CD14-positive monocyte (primary cell): ENCODE measurements at regions not wholly inside any gene's neighbourhood (a gene's known extent, or its start where the extent isn't known, plus 50 kb on each side); places are given as distances from the start of the nearest gene placed in this dataset.

ENCODE experiments used
- DNase-seq, 3 donors: peaks; one replicate each; pipeline ENCODE4 v3.0.0-alpha.2; 2011 to 2022
- H2AFZ ChIP-seq: 2 replicates; pipeline ENCODE4 v1.6.0; 2012; ENCODE audit warnings: mild to moderate bottlenecking, low read depth, low read length, inconsistent platforms; ENCODE audit not compliant: insufficient read depth, poor library complexity, severe bottlenecking
- H3K27ac ChIP-seq, 2 donors: 1 replicate in 1 of 2; 2 replicates in 1 of 2; pipeline ENCODE4 v1.5.1; 2012 to 2013; ENCODE audit warnings: low read length in 2 of 2, control low read depth in 1 of 2, inconsistent platforms in 1 of 2, low read depth in 1 of 2, mild to moderate bottlenecking in 1 of 2
- H3K27me3 ChIP-seq, 2 donors: one replicate each; pipeline versions ENCODE4 v1.6.0 to v1.6.1; 2011 to 2013; ENCODE audit warnings: low read length in 2 of 2; ENCODE audit not compliant: control insufficient read depth in 2 of 2, insufficient read depth in 2 of 2
- H3K36me3 ChIP-seq, 2 donors: replicated peaks in 1 of 2; 1 replicate in 1 of 2; 2 replicates in 1 of 2; pipeline versions ENCODE4 v1.5.1 to v1.6.1; 2012 to 2013; ENCODE audit warnings: low read length in 2 of 2, control low read depth in 1 of 2, inconsistent platforms in 1 of 2, mild to moderate bottlenecking in 1 of 2; ENCODE audit not compliant: insufficient read depth in 2 of 2, control insufficient read depth in 1 of 2
- H3K4me1 ChIP-seq, 2 donors: 1 replicate in 1 of 2; 2 replicates in 1 of 2; pipeline versions ENCODE4 v1.5.1 to v1.6.1; 2012 to 2013; ENCODE audit warnings: low read length in 2 of 2, control low read depth in 1 of 2, inconsistent platforms in 1 of 2, mild to moderate bottlenecking in 1 of 2, moderate library complexity in 1 of 2; ENCODE audit not compliant: insufficient read depth in 2 of 2, control insufficient read depth in 1 of 2
- H3K4me2 ChIP-seq: replicated peaks from 2 replicates; pipeline ENCODE3; 2012; ENCODE audit warnings: low read length, moderate library complexity, mild to moderate bottlenecking; ENCODE audit not compliant: poor library complexity, severe bottlenecking; ENCODE audit errors: extremely low read depth
- H3K4me3 ChIP-seq, 3 experiments: fragments of 200-600 bp in 1 of 3; sonication (generic) in 1 of 3; replicated peaks in 1 of 3; 1 replicate in 2 of 3; 2 replicates in 1 of 3; pipeline ENCODE4 v1.5.1; 2011 to 2013; ENCODE audit warnings: low read length in 3 of 3, mild to moderate bottlenecking in 3 of 3, control low read depth in 2 of 3, low read depth in 2 of 3, inconsistent platforms in 1 of 3, moderate library complexity in 1 of 3
- H3K79me2 ChIP-seq: 2 replicates; pipeline ENCODE4 v1.6.0; 2012; ENCODE audit warnings: mild to moderate bottlenecking, control low read depth, inconsistent platforms, low read length, moderate library complexity; ENCODE audit not compliant: insufficient read depth
- H3K9ac ChIP-seq: 2 replicates; pipeline ENCODE4 v1.6.0; 2017; ENCODE audit warnings: low read length, mild to moderate bottlenecking; ENCODE audit not compliant: insufficient read depth, poor library complexity, severe bottlenecking
- H3K9me3 ChIP-seq, 2 donors: replicated peaks in 1 of 2; 1 replicate in 1 of 2; 2 replicates in 1 of 2; pipeline versions ENCODE4 v1.5.1 to v1.6.1; 2012 to 2013; ENCODE audit warnings: low read length in 2 of 2, control low read depth in 1 of 2; ENCODE audit not compliant: control insufficient read depth in 1 of 2, insufficient read depth in 1 of 2
- H4K20me1 ChIP-seq: 2 replicates; pipeline ENCODE4 v1.6.0; 2012; ENCODE audit warnings: mild to moderate bottlenecking, low read length, control low read depth, moderate library complexity; ENCODE audit not compliant: insufficient read depth
- H3K27ac Mint-ChIP-seq, 7 donors: one replicate each; pipeline ENCODE4 v1.8.0; 2020; ENCODE audit warnings: mild to moderate bottlenecking in 7 of 7, mixed read lengths in 7 of 7, moderate library complexity in 6 of 7, inconsistent platforms in 2 of 7
- H3K27me3 Mint-ChIP-seq, 3 donors: one replicate each; pipeline ENCODE4 v1.8.0; 2021 to 2022; ENCODE audit warnings: low read depth in 3 of 3, mild to moderate bottlenecking in 3 of 3, mixed read lengths in 3 of 3, moderate library complexity in 3 of 3, inconsistent platforms in 1 of 3
- H3K36me3 Mint-ChIP-seq, 2 donors: one replicate each; pipeline ENCODE4 v1.8.0; 2020; ENCODE audit warnings: mixed read lengths in 2 of 2, inconsistent platforms in 1 of 2, mild to moderate bottlenecking in 1 of 2
- H3K4me1 Mint-ChIP-seq: one replicate; pipeline ENCODE4 v1.8.0; 2020; ENCODE audit warnings: mild to moderate bottlenecking, mixed read lengths
- H3K4me3 Mint-ChIP-seq, 2 donors: one replicate each; pipeline ENCODE4 v1.8.0; 2020; ENCODE audit warnings: mild to moderate bottlenecking in 2 of 2, mixed read lengths in 2 of 2, moderate library complexity in 1 of 2
- H3K9me3 Mint-ChIP-seq, 7 donors: one replicate each; pipeline ENCODE4 v1.8.0; 2020 to 2022; ENCODE audit warnings: mixed read lengths in 7 of 7, mild to moderate bottlenecking in 6 of 7, moderate library complexity in 6 of 7, inconsistent platforms in 2 of 7
- CTCF ChIP-seq: fragments of 200-600 bp; IDR thresholded peaks from one replicate; pipeline ENCODE4 v1.8.0; 2022; ENCODE audit warnings: antibody characterized with exemption, mild to moderate bottlenecking
- WGBS: methylation state at CpG from one replicate; pipeline ENCODE4 v1.1.5; 2013; ENCODE audit warnings: missing lambda C conversion rate; ENCODE audit not compliant: insufficient coverage; 5-methylcytosine and 5-hydroxymethylcytosine counted together
- intact Hi-C, 2 donors: fragments of 100-400 bp; cut with micrococcal nuclease; formaldehyde crosslinking; loops; one replicate each; pipeline versions ENCODE4 v1.15.0 to v1.15.1; 2023

- H3K27ac Mint-ChIP-seq = no peak overlapping the region
- no peak overlapping the region for H3K27ac ChIP-seq
- H3K4me3 Mint-ChIP-seq = no peak overlapping the region
- H3K27me3 ChIP-seq = no peaks in the 10 kb centered on the region
- H2AFZ ChIP-seq = no peak overlapping the region
- H3K36me3 Mint-ChIP-seq = no peaks in the 10 kb centered on the region
- no peaks in the 10 kb centered on the region for H3K79me2 ChIP-seq
- H3K9me3 Mint-ChIP-seq = peaks cover 0 to 3% (median 0%) of the 10 kb centered on the region in 7 donors
- WGBS = no CpG with 5 or more reads among the region's 1 CpG
- H3K9me3 ChIP-seq = no peaks in the 10 kb centered on the region
- TF ChIP-seq CTCF = no peak
- peaks cover 0 to 2% (median 1%) of the 10 kb centered on the region in 3 donors for H3K27me3 Mint-ChIP-seq
- H3K4me2 ChIP-seq = no peak overlapping the region
- H3K4me1 Mint-ChIP-seq = no peaks in the 10 kb centered on the region
- DNase-seq = no peak
- H3K36me3 ChIP-seq = no peaks in the 10 kb centered on the region
- no peaks in the 10 kb centered on the region for H4K20me1 ChIP-seq
- no peak overlapping the region for H3K4me3 ChIP-seq
- H3K9ac ChIP-seq = no peak overlapping the region
- intact Hi-C loops = no loop called here
- H3K4me1 ChIP-seq = no peaks in the 10 kb centered on the region
Observed at GRCh38 chr13:91203430-91203829, 144.1 kb upstream of the MIR17HG start.

- H3K27ac Mint-ChIP-seq = no peak overlapping the region
- H3K4me1 ChIP-seq = peaks cover 0 to 3% of the 10 kb centered on the region in 2 donors
- no peak for TF ChIP-seq CTCF
- H4K20me1 ChIP-seq = no peaks in the 10 kb centered on the region
- DNase-seq = no peak
- intact Hi-C loops = no loop called here
- peaks cover 0 to 2% (median 0%) of the 10 kb centered on the region in 3 donors for H3K27me3 Mint-ChIP-seq
- no peak overlapping the region for H2AFZ ChIP-seq
- no peaks in the 10 kb centered on the region for H3K79me2 ChIP-seq
- H3K36me3 ChIP-seq = no peaks in the 10 kb centered on the region
- peaks cover 0 to 4% (median 0%) of the 10 kb centered on the region in 7 donors for H3K9me3 Mint-ChIP-seq
- H3K9ac ChIP-seq = no peak overlapping the region
- no peak overlapping the region for H3K27ac ChIP-seq
- no peak overlapping the region for H3K4me3 ChIP-seq
- H3K36me3 Mint-ChIP-seq = no peaks in the 10 kb centered on the region
- H3K27me3 ChIP-seq = no peaks in the 10 kb centered on the region
- H3K4me2 ChIP-seq = no peak overlapping the region
- no peaks in the 10 kb centered on the region for H3K9me3 ChIP-seq
- no peak overlapping the region for H3K4me3 Mint-ChIP-seq
- peaks cover 10% of the 10 kb centered on the region for H3K4me1 Mint-ChIP-seq
- WGBS = 94% methylated on average over 2 of the region's 4 CpGs
Observed at GRCh38 chr13:91207261-91207660, 140.2 kb upstream of the MIR17HG start.
